ENCODE measurements at regions not wholly inside any gene's neighbourhood (a gene's known extent, or its start where the extent isn't known, plus 50 kb on each side); places are given as distances from the start of the nearest gene placed in this dataset.

DNA sequence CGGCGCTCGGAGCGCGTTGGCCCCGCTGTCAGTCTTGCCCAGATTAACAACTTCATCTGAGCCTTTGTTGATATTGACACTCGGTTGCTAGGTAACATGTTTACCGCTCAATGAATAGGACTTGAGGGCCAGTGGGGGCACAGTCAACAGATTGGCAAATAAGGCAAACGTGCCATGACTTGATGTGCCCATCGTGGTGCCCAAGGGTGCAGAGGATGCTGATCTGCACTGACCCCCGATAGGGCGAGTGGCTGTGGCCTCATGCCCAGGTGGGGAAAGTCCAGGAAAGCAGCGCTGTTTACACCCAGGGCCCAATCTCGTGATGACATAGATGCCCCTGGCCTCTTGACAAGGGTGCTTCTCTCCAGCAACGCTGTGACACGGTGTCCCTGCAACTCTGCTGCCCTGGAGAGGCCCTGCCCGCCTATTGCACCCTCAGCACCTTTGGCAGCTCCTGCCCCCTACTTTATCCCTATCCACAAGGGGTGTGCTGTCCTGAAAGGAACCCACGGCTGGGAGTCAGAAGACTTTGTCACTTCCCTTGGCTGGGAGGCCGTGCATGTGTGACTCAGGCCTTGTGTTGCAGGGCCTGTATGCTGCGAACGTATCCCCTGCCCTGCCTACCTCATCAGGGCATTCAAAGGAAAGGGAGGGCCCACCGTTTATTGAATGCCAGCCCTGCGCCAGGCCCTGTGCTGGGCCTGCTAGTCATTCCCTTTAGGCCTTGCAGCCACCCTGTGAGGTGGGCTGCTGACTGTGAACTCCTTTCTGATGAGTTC is 158.0 kb downstream of the INHBB start:
- intact Hi-C loops (cut with micrococcal nuclease; ENCODE audit: unreplicated experiment) = no loop called here
- BruUV-seq (replicated peaks) = no TSS peak
- POLR2A ChIA-PET (ENCODE audit: low non-redundant PET) = no interaction called here
- no peaks in the 10 kb centered on the region for H3K36me3 ChIP-seq (ENCODE audit: insufficient read depth, low read length, poor library complexity, severe bottlenecking)
- H3K27ac ChIP-seq (ENCODE audit: low read depth, low read length, poor library complexity, severe bottlenecking) = no peak overlapping the region
- H3K4me3 ChIP-seq (ENCODE audit: low read depth, low read length, poor library complexity, severe bottlenecking) = no peak overlapping the region
- CTCF ChIA-PET = no interaction called here
- H3K4me1 ChIP-seq (ENCODE audit: insufficient read depth, low read length, poor library complexity, severe bottlenecking) = no peaks in the 10 kb centered on the region
- no peaks in the 10 kb centered on the region for H3K9me3 ChIP-seq (ENCODE audit: low read depth, low read length, poor library complexity, severe bottlenecking)
- H3K27me3 ChIP-seq (replicated peaks; ENCODE audit: insufficient read depth, low read depth, low read length, poor library complexity) = no peaks in the 10 kb centered on the region
- TF ChIP-seq, protein P1, sequence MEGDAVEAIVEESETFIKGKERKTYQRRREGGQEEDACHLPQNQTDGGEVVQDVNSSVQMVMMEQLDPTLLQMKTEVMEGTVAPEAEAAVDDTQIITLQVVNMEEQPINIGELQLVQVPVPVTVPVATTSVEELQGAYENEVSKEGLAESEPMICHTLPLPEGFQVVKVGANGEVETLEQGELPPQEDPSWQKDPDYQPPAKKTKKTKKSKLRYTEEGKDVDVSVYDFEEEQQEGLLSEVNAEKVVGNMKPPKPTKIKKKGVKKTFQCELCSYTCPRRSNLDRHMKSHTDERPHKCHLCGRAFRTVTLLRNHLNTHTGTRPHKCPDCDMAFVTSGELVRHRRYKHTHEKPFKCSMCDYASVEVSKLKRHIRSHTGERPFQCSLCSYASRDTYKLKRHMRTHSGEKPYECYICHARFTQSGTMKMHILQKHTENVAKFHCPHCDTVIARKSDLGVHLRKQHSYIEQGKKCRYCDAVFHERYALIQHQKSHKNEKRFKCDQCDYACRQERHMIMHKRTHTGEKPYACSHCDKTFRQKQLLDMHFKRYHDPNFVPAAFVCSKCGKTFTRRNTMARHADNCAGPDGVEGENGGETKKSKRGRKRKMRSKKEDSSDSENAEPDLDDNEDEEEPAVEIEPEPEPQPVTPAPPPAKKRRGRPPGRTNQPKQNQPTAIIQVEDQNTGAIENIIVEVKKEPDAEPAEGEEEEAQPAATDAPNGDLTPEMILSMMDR (conservative IDR thresholded peaks at IDR 0.05; ENCODE audit: low read depth, low read length) = no peak
- TF ChIP-seq EZH2 (IDR thresholded peaks at IDR 0.05; ENCODE audit: borderline replicate concordance, low read depth, low read length, poor library complexity, severe bottlenecking) = no peak
- no peak for DNase-seq (ENCODE audit: low spot score)

DNA sequence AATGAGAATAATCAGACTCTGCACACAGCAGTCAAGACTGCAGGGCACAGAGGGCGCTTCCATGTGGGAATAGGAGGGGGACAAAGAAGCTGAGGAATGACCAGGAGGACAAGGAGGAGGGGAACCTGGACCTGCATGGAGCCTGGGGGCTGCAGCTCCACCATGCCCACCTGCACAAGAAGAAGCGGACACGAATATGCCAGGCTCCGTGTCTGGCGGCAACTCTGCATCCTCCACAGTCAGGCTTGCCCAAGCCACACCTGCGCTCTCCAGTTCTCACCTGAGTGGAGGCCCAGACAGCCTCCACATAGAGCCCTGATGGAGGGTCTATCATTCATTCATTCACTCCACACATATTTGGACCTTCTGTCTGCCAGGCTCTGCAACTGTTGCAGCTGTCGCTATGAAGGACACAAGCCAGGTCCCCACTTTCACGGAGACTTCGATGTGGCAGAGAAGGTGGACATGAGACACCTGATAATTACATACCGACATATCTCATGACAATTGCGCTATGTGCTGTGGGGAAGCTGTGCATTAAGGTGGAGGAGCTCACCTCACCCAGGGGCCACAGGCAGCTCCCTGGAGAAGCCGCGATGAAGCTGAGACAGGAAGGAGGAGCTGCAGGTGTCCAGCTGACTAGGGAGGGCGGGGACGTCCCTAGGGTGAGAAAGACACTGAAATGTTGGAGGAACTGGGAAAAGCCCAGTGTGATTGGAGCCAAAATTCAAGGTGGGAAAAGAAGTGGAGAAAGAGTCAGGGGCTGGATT is 159.2 kb downstream of the INHBB start:
- intact Hi-C loops (cut with micrococcal nuclease; ENCODE audit: unreplicated experiment) = no loop called here

DNA sequence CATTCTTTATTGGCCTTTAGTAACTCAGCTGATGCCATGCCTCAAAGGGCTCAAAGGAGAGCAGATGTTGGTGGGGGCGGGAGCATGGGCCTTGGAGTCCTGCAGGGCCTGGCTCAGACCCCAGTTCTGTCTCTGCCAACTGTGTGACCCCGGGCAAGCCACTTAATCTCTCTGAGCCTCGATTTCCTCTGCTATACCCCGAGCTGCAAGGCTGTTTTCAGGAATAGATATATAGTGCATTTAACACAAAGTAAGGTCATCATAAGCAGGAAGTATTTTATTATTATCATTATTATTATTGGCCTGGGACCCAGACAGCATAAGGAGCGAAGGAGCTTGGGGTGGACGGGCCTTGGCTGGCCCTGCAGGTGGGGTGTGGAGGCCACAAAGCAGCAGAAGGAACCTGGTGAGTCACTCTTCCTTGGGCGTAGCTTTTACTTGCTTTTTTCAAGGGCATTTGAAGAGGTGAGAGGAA is 162.7 kb downstream of the INHBB start:
- TF ChIP-seq, protein P1 (conservative IDR thresholded peaks at IDR 0.05; ENCODE audit: low read depth, low read length) = no peak
- no peak for TF ChIP-seq EZH2 (IDR thresholded peaks at IDR 0.05; ENCODE audit: borderline replicate concordance, low read depth, low read length, poor library complexity, severe bottlenecking)
- BruUV-seq (replicated peaks) = no TSS peak
- intact Hi-C loops (cut with micrococcal nuclease; ENCODE audit: unreplicated experiment) = no loop called here
- Histone ChIP-seq H3K27ac (ENCODE audit: low read depth, low read length, poor library complexity, severe bottlenecking) (no peak overlapping the region), H3K4me3 (ENCODE audit: low read depth, low read length, poor library complexity, severe bottlenecking) (no peak overlapping the region), H3K36me3 (ENCODE audit: insufficient read depth, low read length, poor library complexity, severe bottlenecking) (no peaks in the 10 kb centered on the region), H3K27me3 (replicated peaks; ENCODE audit: insufficient read depth, low read depth, low read length, poor library complexity) (no peaks in the 10 kb centered on the region), H3K4me1 (ENCODE audit: insufficient read depth, low read length, poor library complexity, severe bottlenecking) (no peaks in the 10 kb centered on the region), H3K9me3 (ENCODE audit: low read depth, low read length, poor library complexity, severe bottlenecking) (no peaks in the 10 kb centered on the region)
- no peak for DNase-seq (ENCODE audit: low spot score)
- ChIA-PET CTCF (no interaction called here), POLR2A (ENCODE audit: low non-redundant PET) (no interaction called here)

More for the DNA sequence above, 159.2 kb downstream of the INHBB start:
- DNase-seq (ENCODE audit: low spot score) = no peak
- Histone ChIP-seq H3K4me3 (ENCODE audit: low read depth, low read length, poor library complexity, severe bottlenecking) (no peak overlapping the region), H3K4me1 (ENCODE audit: insufficient read depth, low read length, poor library complexity, severe bottlenecking) (no peaks in the 10 kb centered on the region), H3K36me3 (ENCODE audit: insufficient read depth, low read length, poor library complexity, severe bottlenecking) (no peaks in the 10 kb centered on the region), H3K27ac (ENCODE audit: low read depth, low read length, poor library complexity, severe bottlenecking) (no peak overlapping the region), H3K9me3 (ENCODE audit: low read depth, low read length, poor library complexity, severe bottlenecking) (no peaks in the 10 kb centered on the region), H3K27me3 (replicated peaks; ENCODE audit: insufficient read depth, low read depth, low read length, poor library complexity) (no peaks in the 10 kb centered on the region)
- BruUV-seq (replicated peaks) = no TSS peak
- TF ChIP-seq, protein P1 (conservative IDR thresholded peaks at IDR 0.05; ENCODE audit: low read depth, low read length) = no peak
- TF ChIP-seq EZH2 (IDR thresholded peaks at IDR 0.05; ENCODE audit: borderline replicate concordance, low read depth, low read length, poor library complexity, severe bottlenecking) = no peak
- ChIA-PET CTCF (no interaction called here), POLR2A (ENCODE audit: low non-redundant PET) (no interaction called here)
